B cell (primary cell): ENCODE measurements at regions not wholly inside any gene's neighbourhood (a gene's known extent, or its start where the extent isn't known, plus 50 kb on each side); places are given as distances from the start of the nearest gene placed in this dataset.
"Not testable (repeated sequence)": the region's sequence is repeated elsewhere in the genome, so short reads cannot be mapped to it uniquely, and the experiment has no call there.

Source experiments
- CTCF ChIP-seq: fragments of 200-600 bp; IDR thresholded peaks from one replicate; pipeline ENCODE4 v1.8.0; 2022; ENCODE audit warnings: antibody characterized with exemption, mild to moderate bottlenecking
- EZH2 ChIP-seq: IDR thresholded peaks from 2 replicates; pipeline ENCODE4 v1.6.1; 2012; ENCODE audit warnings: borderline replicate concordance, low read depth, mild to moderate bottlenecking, moderate library complexity, low read length; ENCODE audit not compliant: insufficient read depth, poor library complexity, severe bottlenecking

- not testable (repeated sequence) for TF ChIP-seq CTCF
- TF ChIP-seq EZH2 = peak; percentile 41
These were observed 1634.4 kb downstream of the RPIA start for GRCh38 chr2:90325796-90326353.
